ENCODE measurements at regions not wholly inside any gene's neighbourhood (a gene's known extent, or its start where the extent isn't known, plus 50 kb on each side); places are given as distances from the start of the nearest gene placed in this dataset.

- no peak overlapping the region for H2AFZ ChIP-seq (ENCODE audit: low read length)
- no peaks in the 10 kb centered on the region; a peak in 1 of 7 replicates for H3K36me3 Mint-ChIP-seq (ENCODE audit: insufficient read depth in 1 of 3, low read depth in 3 of 3)
- H2BK120ac ChIP-seq (ENCODE audit: low read depth, low read length, poor library complexity, severe bottlenecking): no peak overlapping the region
- no peak overlapping the region for H3K9ac ChIP-seq (ENCODE audit: extremely low read depth, insufficient read length, low read length)
- H3K4me2 ChIP-seq (ENCODE audit: insufficient read depth, insufficient read length, low read length): no peak overlapping the region
- H3K23me2 ChIP-seq (ENCODE audit: insufficient read length, low read depth, low read length, poor library complexity, severe bottlenecking): no peaks in the 10 kb centered on the region
- no peaks in the 10 kb centered on the region for H3K4me1 ChIP-seq (ENCODE audit: insufficient read depth, low read length)
- no peak overlapping the region for H3K27ac Mint-ChIP-seq
- H3K9me3 Mint-ChIP-seq: no peaks in the 10 kb centered on the region
- H2AK5ac ChIP-seq (ENCODE audit: insufficient read length, low read length): no peak overlapping the region
- no peak overlapping the region for H2BK5ac ChIP-seq (ENCODE audit: insufficient read length, low read length)
- no peak overlapping the region for H3K23ac ChIP-seq (ENCODE audit: insufficient read length, low read depth, low read length)
- H3K9me3 ChIP-seq (ENCODE audit: control insufficient read depth, low read depth, low read length): no peaks in the 10 kb centered on the region
- no peak overlapping the region for H3T11ph ChIP-seq (ENCODE audit: low read length)
- H3K27me3 ChIP-seq (ENCODE audit: insufficient read depth, low read length): no peaks in the 10 kb centered on the region
- no peak overlapping the region for H2BK20ac ChIP-seq (ENCODE audit: low read depth, low read length, poor library complexity, severe bottlenecking)
- no peak overlapping the region for H3K56ac ChIP-seq (ENCODE audit: insufficient read length, low read depth, low read length)
- H3K27me3 Mint-ChIP-seq (ENCODE audit: low read depth): no peaks in the 10 kb centered on the region
- H3K14ac ChIP-seq (ENCODE audit: insufficient read depth, low read length): no peak overlapping the region
- no peak overlapping the region for H4K5ac ChIP-seq (ENCODE audit: insufficient read length, low read depth, low read length)
- H2BK12ac ChIP-seq (ENCODE audit: insufficient read length, low read depth, low read length): no peak overlapping the region
- no CpG with 5 or more reads among the region's 3 CpGs for WGBS (ENCODE audit: extremely low coverage, insufficient read length, low lambda C conversion rate)
- no peak overlapping the region for H4K91ac ChIP-seq (ENCODE audit: insufficient read length, low read depth, low read length)
- no peak for DNase-seq
- H3K79me2 ChIP-seq (ENCODE audit: insufficient read depth, low read length): no peaks in the 10 kb centered on the region
- no peak overlapping the region for H3K4ac ChIP-seq (ENCODE audit: low read depth, low read length)
- H3K4me1 Mint-ChIP-seq: no peaks in the 10 kb centered on the region
- H4K20me1 ChIP-seq (ENCODE audit: control insufficient read depth, insufficient read depth, insufficient read length): no peaks in the 10 kb centered on the region
- no peak overlapping the region for H3K18ac ChIP-seq (ENCODE audit: insufficient read length, low read depth, low read length)
- no peak overlapping the region for H3K4me3 Mint-ChIP-seq
- no peak overlapping the region for H3K27ac ChIP-seq (ENCODE audit: insufficient read length, low read depth, low read length)
- no peak overlapping the region for H2BK15ac ChIP-seq (ENCODE audit: low read depth, low read length)
- no peak for TF ChIP-seq CTCF (conservative IDR thresholded peaks at IDR 0.05)
- no peak overlapping the region for H4K8ac ChIP-seq (replicated peaks; ENCODE audit: insufficient read length, low read depth, low read length)
- no peaks in the 10 kb centered on the region for H3K79me1 ChIP-seq (ENCODE audit: insufficient read depth, low read depth, low read length, poor library complexity, severe bottlenecking)
These were observed 324.2 kb upstream of the NUDT12 start for GRCh38 chr5:103886826-103887225.
